D721Med (cell line): ENCODE measurements at regions not wholly inside any gene's neighbourhood (a gene's known extent, or its start where the extent isn't known, plus 50 kb on each side); places are given as distances from the start of the nearest gene placed in this dataset.

Experiments
- DNase-seq: peaks from one replicate; pipeline ENCODE4 v3.0.0; 2011; ENCODE audit warnings: low spot score; ENCODE audit not compliant: insufficient read length
- FAIRE-seq: peaks from 2 replicates; lab custom pipeline; 2011; peaks lifted over from hg19 to GRCh38; lab: Jason Lieb, UNC
- CTCF ChIP-seq: IDR thresholded peaks from 2 replicates; pipeline ENCODE4 v1.5.1; 2012; ENCODE audit warnings: mild to moderate bottlenecking, control low read depth; ENCODE audit not compliant: insufficient read depth; ENCODE audit errors: missing control alignments

- TF ChIP-seq CTCF: no peak
- FAIRE-seq (no peak), DNase-seq (no peak)
Observed at GRCh38 chr11:90349731-90350130, 126.9 kb upstream of the CHORDC1 start.

DNA sequence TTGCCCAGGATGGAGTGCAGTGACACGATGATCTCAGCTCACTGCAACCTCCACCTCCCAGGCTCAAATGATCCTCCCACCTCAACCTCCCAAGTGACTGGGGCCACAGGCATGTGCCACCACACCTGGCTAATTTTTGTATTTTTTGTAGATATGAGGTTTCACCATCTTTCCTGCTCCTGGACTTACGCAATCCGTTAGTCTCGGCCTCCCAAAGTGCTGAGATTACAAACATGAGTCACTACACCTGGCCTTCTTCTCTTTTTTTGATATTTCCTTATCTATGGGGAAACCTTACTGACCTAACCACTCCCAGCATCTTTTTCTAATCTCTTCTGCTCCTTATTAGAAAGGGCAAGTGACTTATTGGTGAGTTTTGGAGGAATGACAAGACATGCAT, 121.7 kb upstream of the CHORDC1 start:
- no peak for TF ChIP-seq CTCF
- no peak for DNase-seq
- FAIRE-seq: no peak

- no peak for TF ChIP-seq CTCF
- FAIRE-seq (no peak), DNase-seq (no peak)
Observed at GRCh38 chr11:90343673-90344072, 120.8 kb upstream of the CHORDC1 start.

GRCh38 chr11:90341986-90342385, 119.1 kb upstream of the CHORDC1 start:
- DNase-seq (no peak), FAIRE-seq (no peak)
- no peak for TF ChIP-seq CTCF

DNA sequence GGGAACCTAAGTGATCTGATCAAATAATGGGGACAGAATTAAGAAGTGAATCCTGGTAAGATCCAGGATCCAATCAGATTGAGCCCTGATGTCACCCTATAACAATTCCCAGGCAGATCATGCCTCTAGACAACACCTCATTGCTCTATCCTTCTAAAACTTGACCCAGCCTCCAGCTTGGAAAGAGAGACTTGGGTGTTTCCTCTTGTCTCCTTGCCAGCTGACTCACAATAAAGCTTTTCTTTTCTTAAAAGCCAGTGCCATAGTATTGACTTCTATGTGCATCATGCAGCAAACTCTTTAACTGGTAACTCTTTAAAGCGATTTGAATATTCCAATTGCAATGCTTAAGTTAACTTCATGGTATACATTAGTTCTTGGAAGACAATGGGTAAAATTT, 109.6 kb upstream of the CHORDC1 start:
- DNase-seq: no peak
- no peak for TF ChIP-seq CTCF
- no peak for FAIRE-seq

DNA sequence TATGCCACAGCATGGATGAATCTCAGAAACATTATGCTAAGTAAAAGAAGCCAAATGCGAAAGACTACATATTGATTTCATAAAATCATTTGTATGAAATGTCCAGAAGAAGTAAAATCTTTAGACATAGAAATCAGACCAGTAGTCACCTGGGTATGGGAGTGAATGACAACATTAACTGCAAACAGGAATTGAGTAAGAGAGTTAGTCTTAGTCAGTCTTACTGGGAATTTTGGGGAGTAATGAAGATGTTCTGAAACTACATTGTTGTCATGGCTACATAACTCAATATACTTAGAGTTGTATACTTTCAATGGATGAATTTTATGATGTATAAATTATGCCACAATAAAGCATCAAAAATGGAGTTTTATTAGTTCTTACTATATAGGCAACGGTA, 107.8 kb upstream of the CHORDC1 start:
- FAIRE-seq (no peak), DNase-seq (no peak)
- no peak for TF ChIP-seq CTCF

DNA sequence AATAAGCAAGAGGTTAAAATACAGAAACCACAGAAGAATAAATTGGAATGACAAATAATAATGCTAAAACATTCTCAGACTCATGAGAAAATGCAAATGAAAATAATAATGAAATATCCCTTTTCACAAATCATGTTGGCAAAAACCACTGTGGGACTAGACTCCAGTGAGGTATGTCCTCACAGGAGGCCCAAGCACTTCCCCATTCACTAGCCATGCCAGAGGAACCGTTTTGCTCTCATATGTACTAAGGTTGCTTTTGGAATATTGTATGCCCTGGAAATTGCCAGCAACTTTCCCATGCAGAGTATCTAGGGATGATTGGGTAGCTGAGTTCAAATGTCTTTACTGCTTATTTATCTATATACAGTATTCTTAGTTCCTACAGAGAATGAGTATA, 106.2 kb upstream of the CHORDC1 start:
- FAIRE-seq: no peak
- DNase-seq: no peak
- TF ChIP-seq CTCF: no peak
